Calu3 (cell line): ENCODE measurements at regions not wholly inside any gene's neighbourhood (a gene's known extent, or its start where the extent isn't known, plus 50 kb on each side); places are given as distances from the start of the nearest gene placed in this dataset.

ENCODE experiments used
- BruUV-seq: library from RNA; stranded (reverse); fragments of 400-500 nt; replicated peaks from 2 replicates; lab custom pipeline; 2021; lab: Mats Ljungman, UMichigan
- CTCF ChIA-PET: fragments of 300-600 bp; sonication (Branson Sonifier 250); formaldehyde crosslinking; loops from one replicate; lab custom pipeline; 2022; ENCODE audit warnings: antibody characterized with exemption; lab: Charles Lee
- DNase-seq: peaks from one replicate; pipeline ENCODE4 v3.0.0; 2022
- H3K27ac Mint-ChIP-seq: one replicate; pipeline ENCODE4 v1.8.0; 2022; ENCODE audit warnings: mixed read lengths; ENCODE audit not compliant: unreplicated experiment
- H3K27me3 Mint-ChIP-seq: one replicate; pipeline ENCODE4 v1.8.0; 2022; ENCODE audit warnings: mixed read lengths; ENCODE audit not compliant: unreplicated experiment
- H3K36me3 Mint-ChIP-seq: one replicate; pipeline ENCODE4 v1.8.0; 2022; ENCODE audit warnings: mild to moderate bottlenecking, moderate library complexity, mixed read lengths; ENCODE audit not compliant: insufficient read depth, unreplicated experiment
- H3K4me1 Mint-ChIP-seq: one replicate; pipeline ENCODE4 v1.8.0; 2022; ENCODE audit warnings: mild to moderate bottlenecking, low read depth, mixed read lengths; ENCODE audit not compliant: unreplicated experiment
- H3K4me3 Mint-ChIP-seq: one replicate; pipeline ENCODE4 v1.8.0; 2022; ENCODE audit warnings: mild to moderate bottlenecking, low read depth, moderate library complexity, mixed read lengths; ENCODE audit not compliant: unreplicated experiment
- H3K9me3 Mint-ChIP-seq: one replicate; pipeline ENCODE4 v1.8.0; 2022; ENCODE audit warnings: low read depth, mixed read lengths; ENCODE audit not compliant: unreplicated experiment
- CTCF ChIP-seq: fragments of 200-600 bp; IDR thresholded peaks from one replicate; pipeline ENCODE4 v1.8.0; 2022; ENCODE audit warnings: antibody characterized with exemption; ENCODE audit not compliant: unreplicated experiment
- intact Hi-C: fragments of 100-400 bp; cut with micrococcal nuclease; formaldehyde crosslinking; loops from one replicate; pipeline ENCODE4 v1.10.0; 2022; ENCODE audit not compliant: unreplicated experiment

DNA sequence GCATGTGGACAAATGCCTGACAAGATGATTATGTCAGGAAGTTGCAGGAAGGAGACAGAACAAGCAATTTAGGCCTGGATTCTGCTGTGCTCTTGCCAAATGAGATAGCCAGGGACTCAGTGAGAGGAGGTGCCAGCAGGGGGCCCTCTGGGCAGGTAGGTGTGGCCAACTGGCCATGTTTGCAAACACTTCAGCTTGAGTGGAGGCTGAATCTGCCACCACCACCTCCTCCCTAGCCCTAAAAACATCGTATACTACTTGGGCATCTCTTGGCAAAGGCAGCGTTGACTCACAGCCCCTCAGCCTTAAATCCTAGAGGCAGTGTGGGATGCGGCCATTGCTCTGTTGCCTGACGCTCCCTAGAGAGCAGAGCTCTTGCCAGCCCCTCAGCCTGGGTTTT lies 95.1 kb upstream of the PLET1 start:
- CTCF ChIA-PET, result no interaction called here
- BruUV-seq, result no TSS peak
- no peak overlapping the region for H3K27ac Mint-ChIP-seq
- no peaks in the 10 kb centered on the region for H3K9me3 Mint-ChIP-seq
- H3K4me3 Mint-ChIP-seq, result no peak overlapping the region
- H3K4me1 Mint-ChIP-seq, result no peaks in the 10 kb centered on the region
- intact Hi-C loops, result no loop called here
- DNase-seq, result peak; percentile 11
- no peak for TF ChIP-seq CTCF
- no peaks in the 10 kb centered on the region for H3K27me3 Mint-ChIP-seq
- no peaks in the 10 kb centered on the region for H3K36me3 Mint-ChIP-seq

DNA sequence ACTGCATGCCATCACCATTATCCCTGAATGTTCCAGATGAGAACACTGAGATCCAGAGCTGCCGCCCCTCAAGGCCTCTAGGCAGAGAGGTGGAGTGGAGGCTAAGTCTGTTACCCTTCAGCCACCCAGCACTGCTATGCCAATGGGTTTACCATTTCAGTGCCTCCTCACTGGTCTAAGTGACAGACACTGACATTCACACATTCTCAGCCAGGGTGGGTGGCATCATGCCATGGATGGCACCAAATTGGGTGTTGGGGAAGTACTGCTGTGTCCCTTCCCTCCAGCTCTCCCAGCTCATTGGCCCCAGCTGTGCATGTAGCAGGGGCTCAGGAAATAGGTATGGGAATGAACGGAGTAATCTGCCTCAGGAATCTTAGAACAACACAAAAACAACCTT lies 96.8 kb upstream of the PLET1 start:
- Mint-ChIP-seq H3K27me3 (no peaks in the 10 kb centered on the region), H3K27ac (no peak overlapping the region), H3K9me3 (no peaks in the 10 kb centered on the region), H3K36me3 (no peaks in the 10 kb centered on the region), H3K4me3 (no peak overlapping the region), H3K4me1 (no peaks in the 10 kb centered on the region)
- TF ChIP-seq CTCF, result no peak
- BruUV-seq, result no TSS peak
- CTCF ChIA-PET, result interaction anchor here (0.6 kb wide), 1 partner anchor 174 kb away, joined by 5 read pairs; no protein-coding TSS in a partner anchor
- no peak for DNase-seq
- intact Hi-C loops, result no loop called here

DNA sequence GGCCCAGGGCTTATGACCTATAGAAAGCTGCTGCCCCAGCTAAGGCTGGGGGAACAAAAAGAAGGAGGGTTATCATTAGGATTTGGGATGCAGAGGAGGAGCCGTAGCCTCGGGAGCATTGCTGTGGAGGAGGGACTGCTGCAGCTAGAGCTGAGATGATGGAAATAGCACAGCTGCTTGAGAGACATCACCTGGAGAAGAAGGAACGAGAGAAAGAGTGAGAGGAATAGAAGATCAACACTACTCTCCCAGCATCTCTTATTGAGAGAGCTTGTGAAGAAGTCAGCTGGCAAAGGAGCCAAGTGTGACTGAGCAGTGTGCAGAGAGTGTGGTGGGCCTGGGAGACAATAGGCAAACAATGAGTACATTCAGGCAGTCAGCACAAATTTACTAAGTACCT lies 100.7 kb upstream of the PLET1 start:
- no TSS peak for BruUV-seq
- H3K36me3 Mint-ChIP-seq, result no peaks in the 10 kb centered on the region
- CTCF ChIA-PET, result no interaction called here
- no peak for DNase-seq
- TF ChIP-seq CTCF, result no peak
- H3K4me3 Mint-ChIP-seq, result no peak overlapping the region
- H3K9me3 Mint-ChIP-seq, result no peaks in the 10 kb centered on the region
- H3K4me1 Mint-ChIP-seq, result no peaks in the 10 kb centered on the region
- intact Hi-C loops, result no loop called here
- no peaks in the 10 kb centered on the region for H3K27me3 Mint-ChIP-seq
- H3K27ac Mint-ChIP-seq, result no peak overlapping the region

- H3K27me3 Mint-ChIP-seq, result no peaks in the 10 kb centered on the region
- no peak overlapping the region for H3K4me3 Mint-ChIP-seq
- no peaks in the 10 kb centered on the region for H3K36me3 Mint-ChIP-seq
- intact Hi-C loops, result no loop called here
- TF ChIP-seq CTCF, result no peak
- no peaks in the 10 kb centered on the region for H3K9me3 Mint-ChIP-seq
- CTCF ChIA-PET, result no interaction called here
- BruUV-seq, result no TSS peak
- no peak overlapping the region for H3K27ac Mint-ChIP-seq
- no peak for DNase-seq
- H3K4me1 Mint-ChIP-seq, result no peaks in the 10 kb centered on the region
Observed at GRCh38 chr11:112363527-112363926, 102.9 kb upstream of the PLET1 start.
